Loucy (cell line): ENCODE measurements at regions not wholly inside any gene's neighbourhood (a gene's known extent, or its start where the extent isn't known, plus 50 kb on each side); places are given as distances from the start of the nearest gene placed in this dataset.

Experiments
- CTCF ChIP-seq: fragments of 200-600 bp; sonication (generic); conservative IDR thresholded peaks from 2 replicates; pipeline ENCODE4 v1.5.1; 2014; ENCODE audit warnings: mild to moderate bottlenecking, antibody characterized with exemption, low read length
- EZH2phosphoT487 ChIP-seq: fragments of 200-600 bp; IDR thresholded peaks from 2 replicates; pipeline ENCODE4 v1.6.1; 2018; ENCODE audit warnings: antibody characterized with exemption, mild to moderate bottlenecking, moderate library complexity, borderline replicate concordance

GRCh38 chr1:188127507-188127906, 1298.8 kb downstream of the PLA2G4A start:
- TF ChIP-seq CTCF, result no peak
- TF ChIP-seq EZH2phosphoT487, result no peak
